K562 (cell line): ENCODE measurements at regions not wholly inside any gene's neighbourhood (a gene's known extent, or its start where the extent isn't known, plus 50 kb on each side); places are given as distances from the start of the nearest gene placed in this dataset.

Experiments
- CTCF ChIP-seq, 3 experiments: IDR thresholded peaks in 2 of 3; conservative IDR thresholded peaks in 1 of 3; 2 replicates each; pipeline ENCODE4 v1.5.1; 2011 to 2012; ENCODE audit warnings: low read length in 3 of 3, mild to moderate bottlenecking in 3 of 3, control low read depth in 2 of 3, improper control_type of control experiment in 1 of 3, inconsistent platforms in 1 of 3, low read depth in 1 of 3, mixed read lengths in 1 of 3, moderate library complexity in 1 of 3; ENCODE audit not compliant: insufficient read depth in 2 of 3
- FIP1L1 ChIP-seq: fragments of 200-400 bp; formaldehyde crosslinking; IDR thresholded peaks from 2 replicates; pipeline ENCODE4 v1.6.1; 2018; ENCODE audit warnings: mild to moderate bottlenecking, low read depth, low read length; ENCODE audit not compliant: poor library complexity, severe bottlenecking
- FOXJ3 ChIP-seq: sonication (generic); formaldehyde crosslinking; IDR thresholded peaks from 2 replicates; pipeline ENCODE4 v1.4.0; 2020; ENCODE audit warnings: mild to moderate bottlenecking, missing genetic modification reagents
- HDAC2 ChIP-seq: fragments of 450-650 bp; IDR thresholded peaks from 2 replicates; pipeline ENCODE4 v1.6.1; 2016; ENCODE audit warnings: mild to moderate bottlenecking
- JUN ChIP-seq, 2 experiments: sonication (generic) in 1 of 2; formaldehyde crosslinking in 1 of 2; IDR thresholded peaks; 2 replicates each; pipeline versions ENCODE4 v1.6.1 to v1.8.0; 2012 to 2022; ENCODE audit warnings: borderline replicate concordance in 2 of 2, mild to moderate bottlenecking in 2 of 2, improper control_type of control experiment in 1 of 2, low read depth in 1 of 2, low read length in 1 of 2, missing genetic modification reagents in 1 of 2
- NR3C1 ChIP-seq: sonication (generic); formaldehyde crosslinking; IDR thresholded peaks from 2 replicates; pipeline ENCODE4 v1.8.1; 2022; ENCODE audit warnings: missing genetic modification reagents
- NUFIP1 ChIP-seq: fragments of 450-650 bp; IDR thresholded peaks from 2 replicates; pipeline ENCODE4 v1.6.1; 2018; ENCODE audit not compliant: partially characterized antibody
- RBM22 ChIP-seq: fragments of 200-400 bp; formaldehyde crosslinking; IDR thresholded peaks from 2 replicates; pipeline ENCODE4 v1.6.1; 2018; ENCODE audit warnings: low read length, low read depth; ENCODE audit not compliant: poor library complexity, severe bottlenecking
- SMC3 ChIP-seq: conservative IDR thresholded peaks from 2 replicates; pipeline ENCODE4 v1.6.1; 2011; ENCODE audit warnings: low read depth, low read length, improper control_type of control experiment; ENCODE audit not compliant: insufficient read depth

GRCh38 chr12:116370886-116371580, 93.5 kb upstream of the MED13L start:
- no peak for TF ChIP-seq HDAC2
- no peak for TF ChIP-seq NUFIP1
- no peak for TF ChIP-seq CTCF (IDR thresholded peaks at IDR 0.05 in 2 of 3, conservative IDR thresholded peaks at IDR 0.05 in 1 of 3; ENCODE audit: insufficient read depth in 2 of 3, low read depth in 1 of 3, low read length in 3 of 3)
- no peak for TF ChIP-seq RBM22
- TF ChIP-seq FIP1L1: no peak
- no peak for TF ChIP-seq SMC3
- TF ChIP-seq JUN (IDR thresholded peaks at IDR 0.05; ENCODE audit: borderline replicate concordance, low read depth, low read length): no peak
- no peak for TF ChIP-seq JUN (CRISPR knock-in tag; IDR thresholded peaks at IDR 0.05; ENCODE audit: borderline replicate concordance)
- TF ChIP-seq NR3C1 (CRISPR knock-in tag): no peak
- no peak for TF ChIP-seq FOXJ3
